ENCODE measurements at regions not wholly inside any gene's neighbourhood (a gene's known extent, or its start where the extent isn't known, plus 50 kb on each side); places are given as distances from the start of the nearest gene placed in this dataset.

DNA sequence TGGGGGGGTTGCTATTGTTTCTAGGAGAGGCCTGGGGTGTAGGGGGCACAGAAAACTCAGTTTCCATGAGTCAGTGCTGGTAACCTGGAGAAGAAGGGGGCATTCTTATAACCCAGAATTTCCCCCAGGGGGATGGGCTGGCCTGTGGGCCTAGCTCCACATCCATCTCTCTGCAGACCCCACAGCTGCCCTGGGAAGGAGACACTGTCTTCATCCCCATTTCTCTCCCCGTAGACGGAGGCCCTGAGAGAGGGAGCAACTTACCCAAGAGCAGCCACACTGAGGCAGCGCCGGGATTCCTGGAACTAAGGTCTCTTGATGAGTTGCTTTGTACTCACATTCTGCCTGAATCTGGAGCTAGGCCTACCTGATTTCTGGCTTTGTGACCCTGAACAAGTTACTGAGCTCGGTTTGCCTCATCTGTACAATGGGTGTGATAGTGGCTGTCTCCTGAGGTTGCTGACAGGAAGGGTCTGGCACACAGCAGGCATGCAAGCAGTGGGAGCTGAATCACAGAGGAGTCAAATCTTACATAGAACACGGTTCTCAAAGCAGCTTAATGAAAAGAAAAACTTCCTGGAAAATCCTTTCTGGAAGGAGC is 55.0 kb upstream of the LCTL start:
- TF ChIP-seq BHLHE40 (IDR thresholded peaks at IDR 0.05; ENCODE audit: borderline replicate concordance) (no peak), SP1 (IDR thresholded peaks at IDR 0.05) (no peak), TARDBP (IDR thresholded peaks at IDR 0.05) (no peak), ELF4 (IDR thresholded peaks at IDR 0.05) (no peak), ZNF384 (IDR thresholded peaks at IDR 0.05) (no peak), FOXK2 (IDR thresholded peaks at IDR 0.05) (no peak), NFRKB (IDR thresholded peaks at IDR 0.05) (no peak), ARNT (IDR thresholded peaks at IDR 0.05) (no peak), SUZ12 (IDR thresholded peaks at IDR 0.05) (no peak), HDGF (IDR thresholded peaks at IDR 0.05; ENCODE audit: borderline replicate concordance) (no peak), FOXA1 (IDR thresholded peaks at IDR 0.05) (no peak), L3MBTL2 (conservative IDR thresholded peaks at IDR 0.05) (no peak)
- TF ChIP-seq, protein P1, sequence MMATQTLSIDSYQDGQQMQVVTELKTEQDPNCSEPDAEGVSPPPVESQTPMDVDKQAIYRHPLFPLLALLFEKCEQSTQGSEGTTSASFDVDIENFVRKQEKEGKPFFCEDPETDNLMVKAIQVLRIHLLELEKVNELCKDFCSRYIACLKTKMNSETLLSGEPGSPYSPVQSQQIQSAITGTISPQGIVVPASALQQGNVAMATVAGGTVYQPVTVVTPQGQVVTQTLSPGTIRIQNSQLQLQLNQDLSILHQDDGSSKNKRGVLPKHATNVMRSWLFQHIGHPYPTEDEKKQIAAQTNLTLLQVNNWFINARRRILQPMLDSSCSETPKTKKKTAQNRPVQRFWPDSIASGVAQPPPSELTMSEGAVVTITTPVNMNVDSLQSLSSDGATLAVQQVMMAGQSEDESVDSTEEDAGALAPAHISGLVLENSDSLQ (IDR thresholded peaks at IDR 0.05) = no peak

All from HEK293T (cell line).